Astrocyte (in vitro differentiated cells and primary cell): ENCODE measurements at regions not wholly inside any gene's neighbourhood (a gene's known extent, or its start where the extent isn't known, plus 50 kb on each side); places are given as distances from the start of the nearest gene placed in this dataset.
"Not testable (repeated sequence)": the region's sequence is repeated elsewhere in the genome, so short reads cannot be mapped to it uniquely, and the experiment has no call there.

Experiments
- DNase-seq: peaks from one replicate; pipeline ENCODE4 v3.0.0-alpha.2; 2010; ENCODE audit warnings: low read depth
- FAIRE-seq: peaks from 2 replicates; lab custom pipeline; 2011; peaks lifted over from hg19 to GRCh38; lab: Jason Lieb, UNC
- H2AFZ ChIP-seq: 2 replicates; pipeline ENCODE4 v1.6.0; 2012; ENCODE audit warnings: low read depth, low read length, inconsistent platforms
- H3K27ac ChIP-seq: 2 replicates; pipeline ENCODE4 v1.5.1; 2011; ENCODE audit warnings: low read depth, low read length, inconsistent platforms
- H3K27me3 ChIP-seq: 2 replicates; pipeline ENCODE4 v1.6.0; 2011; ENCODE audit warnings: low read length, inconsistent platforms; ENCODE audit not compliant: insufficient read depth
- H3K36me3 ChIP-seq: 2 replicates; pipeline ENCODE4 v1.5.1; 2011; ENCODE audit warnings: low read length, inconsistent platforms; ENCODE audit not compliant: insufficient read depth
- H3K4me1 ChIP-seq: 2 replicates; pipeline ENCODE4 v1.5.1; 2011; ENCODE audit warnings: low read length, inconsistent platforms; ENCODE audit not compliant: insufficient read depth
- H3K4me2 ChIP-seq: 2 replicates; pipeline ENCODE4 v1.6.0; 2012; ENCODE audit warnings: low read length, inconsistent platforms
- H3K4me3 ChIP-seq: 2 replicates; pipeline ENCODE4 v1.5.1; 2011; ENCODE audit warnings: low read depth, mild to moderate bottlenecking, low read length, inconsistent platforms; ENCODE audit not compliant: insufficient read depth
- H3K79me2 ChIP-seq: 2 replicates; pipeline ENCODE4 v1.6.0; 2012; ENCODE audit warnings: mild to moderate bottlenecking, low read length, inconsistent platforms; ENCODE audit not compliant: insufficient read depth
- H3K9ac ChIP-seq: 2 replicates; pipeline ENCODE4 v1.6.0; 2012; ENCODE audit warnings: mild to moderate bottlenecking, low read length, inconsistent platforms
- H3K9me3 ChIP-seq: 2 replicates; pipeline ENCODE4 v1.5.1; 2012; ENCODE audit warnings: low read depth, mild to moderate bottlenecking, low read length, inconsistent platforms; ENCODE audit not compliant: insufficient read depth
- H4K20me1 ChIP-seq: 2 replicates; pipeline ENCODE4 v1.6.0; 2012; ENCODE audit warnings: low read length, inconsistent platforms; ENCODE audit not compliant: insufficient read depth
- H3K27ac Mint-ChIP-seq: one replicate; pipeline ENCODE4 v1.8.0; 2021; ENCODE audit warnings: mild to moderate bottlenecking, mixed read lengths; ENCODE audit not compliant: unreplicated experiment
- H3K27me3 Mint-ChIP-seq: one replicate; pipeline ENCODE4 v1.8.0; 2021; ENCODE audit warnings: low read depth, mixed read lengths; ENCODE audit not compliant: unreplicated experiment
- H3K36me3 Mint-ChIP-seq: one replicate; pipeline ENCODE4 v1.8.0; 2021; ENCODE audit warnings: low read depth, mixed read lengths; ENCODE audit not compliant: unreplicated experiment
- H3K4me1 Mint-ChIP-seq: one replicate; pipeline ENCODE4 v1.8.0; 2021; ENCODE audit warnings: low read depth, mixed read lengths; ENCODE audit not compliant: unreplicated experiment
- H3K4me3 Mint-ChIP-seq: one replicate; pipeline ENCODE4 v1.8.0; 2021; ENCODE audit warnings: mild to moderate bottlenecking, moderate library complexity, mixed read lengths; ENCODE audit not compliant: unreplicated experiment
- H3K9me3 Mint-ChIP-seq: one replicate; pipeline ENCODE4 v1.8.0; 2021; ENCODE audit warnings: mild to moderate bottlenecking, mixed read lengths; ENCODE audit not compliant: unreplicated experiment
- CTCF ChIP-seq: IDR thresholded peaks from 2 replicates; pipeline ENCODE4 v1.5.1; 2011; ENCODE audit warnings: low read depth, mild to moderate bottlenecking, inconsistent platforms, low read length, moderate library complexity; ENCODE audit not compliant: insufficient read depth
- EZH2 ChIP-seq: IDR thresholded peaks from 2 replicates; pipeline ENCODE4 v1.6.1; 2012; ENCODE audit warnings: mild to moderate bottlenecking, low read length, inconsistent platforms; ENCODE audit not compliant: insufficient read depth

DNA sequence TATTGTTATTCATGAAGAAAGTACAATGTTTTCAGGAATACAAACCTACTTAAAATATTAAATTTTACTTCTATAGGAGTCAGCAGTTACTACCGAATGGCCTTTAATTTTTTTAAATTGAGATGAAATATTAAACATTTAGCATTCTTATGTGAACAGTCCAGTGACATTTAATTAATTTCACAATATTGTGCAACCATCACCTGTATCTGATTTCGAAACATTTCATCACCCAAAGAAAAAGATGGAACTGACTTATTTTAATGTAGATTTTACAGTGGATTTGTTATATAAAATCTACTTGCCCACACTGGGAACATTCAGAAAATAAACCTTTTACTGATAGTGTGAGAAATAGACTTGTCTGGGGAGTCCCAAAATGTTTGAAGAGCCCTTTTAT lies 585.2 kb upstream of the LINC00305 start:
- Histone ChIP-seq H3K27me3 (no peaks in the 10 kb centered on the region), H3K4me2 (no peak overlapping the region), H3K9ac (no peak overlapping the region), H3K27ac (no peak overlapping the region), H2AFZ (no peak overlapping the region), H4K20me1 (no peaks in the 10 kb centered on the region), H3K4me1 (no peaks in the 10 kb centered on the region), H3K4me3 (no peak overlapping the region), H3K36me3 (no peaks in the 10 kb centered on the region), H3K79me2 (no peaks in the 10 kb centered on the region), H3K9me3 (no peaks in the 10 kb centered on the region)
- H3K4me1 Mint-ChIP-seq, result no peaks in the 10 kb centered on the region
- no peak for FAIRE-seq
- no peaks in the 10 kb centered on the region for H3K27me3 Mint-ChIP-seq
- no peak overlapping the region for H3K4me3 Mint-ChIP-seq
- no peak overlapping the region for H3K27ac Mint-ChIP-seq
- TF ChIP-seq EZH2 (no peak), CTCF (no peak)
- no peaks in the 10 kb centered on the region for H3K36me3 Mint-ChIP-seq
- H3K9me3 Mint-ChIP-seq, result no peaks in the 10 kb centered on the region
- DNase-seq, result no peak

DNA sequence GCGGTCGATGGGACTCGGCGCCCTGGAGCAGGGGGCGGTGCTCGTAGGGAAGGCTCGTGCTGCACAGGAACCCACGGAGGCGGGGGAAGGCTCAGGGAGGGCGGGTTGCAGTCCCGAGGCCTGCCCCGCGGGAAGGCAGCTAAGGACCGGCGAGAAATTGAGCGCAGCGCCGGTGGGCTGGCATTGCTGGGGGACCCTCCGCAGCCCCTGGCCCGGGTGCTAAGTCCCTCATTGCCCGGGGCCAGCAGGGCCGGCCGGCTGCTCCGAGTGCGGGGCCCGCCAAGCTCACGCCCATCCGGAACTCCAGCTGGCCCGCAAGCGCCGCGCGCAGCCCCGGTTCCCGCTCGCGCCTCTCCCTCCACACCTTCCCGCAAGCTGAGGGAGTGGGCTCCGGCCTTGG lies 576.8 kb upstream of the LINC00305 start:
- H3K4me2 ChIP-seq, H3K9ac ChIP-seq, H3K9me3 ChIP-seq, H3K27ac ChIP-seq, H3K27me3 ChIP-seq, FAIRE-seq, H3K27me3 Mint-ChIP-seq, H3K4me1 Mint-ChIP-seq, H3K27ac Mint-ChIP-seq, H3K4me3 Mint-ChIP-seq, H3K4me1 ChIP-seq, H3K36me3 Mint-ChIP-seq, H3K4me3 ChIP-seq, H3K36me3 ChIP-seq, DNase-seq, H2AFZ ChIP-seq, H4K20me1 ChIP-seq, H3K79me2 ChIP-seq, H3K9me3 Mint-ChIP-seq: not testable (repeated sequence)

DNA sequence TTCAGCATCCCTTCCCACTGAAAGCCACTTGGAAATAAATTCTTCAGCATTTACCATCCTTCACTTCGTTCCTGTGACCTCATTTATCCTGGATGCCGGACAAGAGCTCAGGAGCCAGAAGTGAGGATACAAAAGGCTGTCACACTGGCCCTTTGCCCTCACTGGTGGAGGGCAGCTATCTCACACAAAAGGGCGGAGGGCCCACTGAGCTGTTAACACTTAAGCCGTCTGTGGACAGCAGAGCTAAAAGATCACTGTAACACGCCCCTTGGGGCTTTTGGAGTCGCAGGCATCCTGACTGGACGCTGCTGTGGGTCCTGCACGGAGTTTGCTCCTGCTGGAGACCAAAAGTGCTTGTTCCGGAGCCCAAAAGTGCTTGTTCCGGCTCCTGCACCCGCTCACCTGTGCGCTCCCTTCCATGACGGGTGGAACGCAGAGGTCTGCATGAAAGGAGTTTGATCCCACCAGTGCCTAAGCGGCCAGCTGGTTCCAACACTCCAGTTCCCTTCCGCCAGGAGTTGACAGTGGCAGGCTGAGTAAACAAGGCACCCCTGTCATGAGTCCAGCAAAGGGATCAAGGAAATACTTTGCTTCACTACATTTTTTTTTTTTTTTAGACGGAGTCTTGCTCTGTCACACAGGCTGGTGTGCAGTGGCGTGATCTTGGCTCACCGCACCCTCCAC lies 572.0 kb upstream of the LINC00305 start:
- H3K79me2 ChIP-seq, result no peaks in the 10 kb centered on the region
- H3K9me3 Mint-ChIP-seq, result no peaks in the 10 kb centered on the region
- no peak overlapping the region for H3K4me3 Mint-ChIP-seq
- H3K4me2 ChIP-seq, result no peak overlapping the region
- H3K9ac ChIP-seq, result no peak overlapping the region
- no peak for FAIRE-seq
- H3K36me3 Mint-ChIP-seq, result no peaks in the 10 kb centered on the region
- no peaks in the 10 kb centered on the region for H3K4me1 ChIP-seq
- no peak overlapping the region for H3K27ac Mint-ChIP-seq
- H3K36me3 ChIP-seq, result no peaks in the 10 kb centered on the region
- no peaks in the 10 kb centered on the region for H3K27me3 ChIP-seq
- no peaks in the 10 kb centered on the region for H3K4me1 Mint-ChIP-seq
- H3K4me3 ChIP-seq, result no peak overlapping the region
- H4K20me1 ChIP-seq, result no peaks in the 10 kb centered on the region
- no peaks in the 10 kb centered on the region for H3K9me3 ChIP-seq
- H2AFZ ChIP-seq, result no peak overlapping the region
- no peak for DNase-seq
- H3K27ac ChIP-seq, result no peak overlapping the region
- H3K27me3 Mint-ChIP-seq, result no peaks in the 10 kb centered on the region
- TF ChIP-seq CTCF, result no peak
- TF ChIP-seq EZH2, result no peak
